ENCODE measurements at regions not wholly inside any gene's neighbourhood (a gene's known extent, or its start where the extent isn't known, plus 50 kb on each side); places are given as distances from the start of the nearest gene placed in this dataset.

DNA sequence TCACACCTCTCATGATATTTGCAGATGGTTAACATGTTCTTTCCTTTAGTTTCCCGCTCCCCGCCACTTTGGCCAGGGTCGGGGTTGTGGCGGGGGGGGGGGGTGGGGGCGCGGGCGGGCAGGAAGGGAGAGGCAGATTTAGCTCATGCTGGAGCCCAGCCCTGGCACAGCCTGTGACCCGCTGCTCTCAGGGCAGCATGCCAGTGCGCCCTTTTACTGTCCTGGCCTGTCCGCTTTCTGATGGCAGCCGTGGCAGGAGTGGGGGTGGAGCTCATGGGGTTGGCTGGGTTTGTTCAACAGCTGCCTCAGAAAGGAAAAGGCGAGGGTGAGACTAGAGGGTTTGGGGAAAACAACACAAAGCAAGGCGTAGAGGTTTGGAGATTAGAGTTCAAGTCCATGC lies 56.1 kb downstream of the TNP1 start:
- no peak overlapping the region for H3K27ac ChIP-seq (ENCODE audit: extremely low read length, insufficient read depth, low read length)
- H3K9ac ChIP-seq (ENCODE audit: insufficient read depth, low read depth, low read length): no peak overlapping the region
- no peak overlapping the region for H3K4me2 ChIP-seq (ENCODE audit: low read depth, low read length)
- intact Hi-C loops (cut with micrococcal nuclease; ENCODE audit: unreplicated experiment): no loop called here
- ChIA-PET POLR2A (no interaction called here), CTCF (ENCODE audit: low intra/inter-chr PET ratio, low total read pairs) (no interaction called here)
- 36% methylated on average over 13 of the region's 13 CpGs for WGBS (ENCODE audit: low lambda C conversion rate)
- DNase-seq (ENCODE audit: low spot score): no peak
- ATAC-seq: no peak
- H3K27me3 ChIP-seq (ENCODE audit: control insufficient read depth in 1 of 2, insufficient read depth in 2 of 2, low read length in 2 of 2): 0 out of 5 replicates have a peak, but pooled peaks cover 0 to 5% of the 10 kb centered on the region in 2 experiments
- H4K20me1 ChIP-seq (ENCODE audit: insufficient read depth, low read length): no peaks in the 10 kb centered on the region
- no peaks in the 10 kb centered on the region for H3K4me1 ChIP-seq (ENCODE audit: insufficient read depth, low read length)
- no peak for FAIRE-seq
- no peaks in the 10 kb centered on the region for H3K79me2 ChIP-seq (ENCODE audit: insufficient read depth, low read length)
- BruUV-seq (replicated peaks): no TSS peak
- H3K9me3 ChIP-seq (ENCODE audit: low read length): no peaks in the 10 kb centered on the region
- H3K4me3 ChIP-seq (replicated peaks in 1 of 3; ENCODE audit: insufficient read depth in 1 of 3, low read depth in 2 of 3, low read length in 3 of 3): no peak overlapping the region
- H3K36me3 ChIP-seq (replicated peaks in 1 of 2; ENCODE audit: control insufficient read depth in 1 of 2, insufficient read depth in 2 of 2, low read length in 2 of 2): no peaks in the 10 kb centered on the region
- no peak overlapping the region for H2AFZ ChIP-seq (ENCODE audit: low read length)
- in situ Hi-C loops (cut with HindIII; ENCODE audit: extremely low pct_ligation_motif_present, low pct_unique_long_range_greater_than_20kb): no loop called here
- no peak for TF ChIP-seq HIC2 (CRISPR knock-in tag; IDR thresholded peaks at IDR 0.05; ENCODE audit: low read depth)
- no peak for TF ChIP-seq ESRRA (CRISPR knock-in tag; IDR thresholded peaks at IDR 0.05; ENCODE audit: low read depth)
- TF ChIP-seq, protein P1, sequence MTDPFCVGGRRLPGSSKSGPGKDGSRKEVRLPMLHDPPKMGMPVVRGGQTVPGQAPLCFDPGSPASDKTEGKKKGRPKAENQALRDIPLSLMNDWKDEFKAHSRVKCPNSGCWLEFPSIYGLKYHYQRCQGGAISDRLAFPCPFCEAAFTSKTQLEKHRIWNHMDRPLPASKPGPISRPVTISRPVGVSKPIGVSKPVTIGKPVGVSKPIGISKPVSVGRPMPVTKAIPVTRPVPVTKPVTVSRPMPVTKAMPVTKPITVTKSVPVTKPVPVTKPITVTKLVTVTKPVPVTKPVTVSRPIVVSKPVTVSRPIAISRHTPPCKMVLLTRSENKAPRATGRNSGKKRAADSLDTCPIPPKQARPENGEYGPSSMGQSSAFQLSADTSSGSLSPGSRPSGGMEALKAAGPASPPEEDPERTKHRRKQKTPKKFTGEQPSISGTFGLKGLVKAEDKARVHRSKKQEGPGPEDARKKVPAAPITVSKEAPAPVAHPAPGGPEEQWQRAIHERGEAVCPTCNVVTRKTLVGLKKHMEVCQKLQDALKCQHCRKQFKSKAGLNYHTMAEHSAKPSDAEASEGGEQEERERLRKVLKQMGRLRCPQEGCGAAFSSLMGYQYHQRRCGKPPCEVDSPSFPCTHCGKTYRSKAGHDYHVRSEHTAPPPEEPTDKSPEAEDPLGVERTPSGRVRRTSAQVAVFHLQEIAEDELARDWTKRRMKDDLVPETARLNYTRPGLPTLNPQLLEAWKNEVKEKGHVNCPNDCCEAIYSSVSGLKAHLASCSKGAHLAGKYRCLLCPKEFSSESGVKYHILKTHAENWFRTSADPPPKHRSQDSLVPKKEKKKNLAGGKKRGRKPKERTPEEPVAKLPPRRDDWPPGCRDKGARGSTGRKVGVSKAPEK (CRISPR knock-in tag; IDR thresholded peaks at IDR 0.05; ENCODE audit: borderline replicate concordance): no peak
- TF ChIP-seq, protein P2, sequence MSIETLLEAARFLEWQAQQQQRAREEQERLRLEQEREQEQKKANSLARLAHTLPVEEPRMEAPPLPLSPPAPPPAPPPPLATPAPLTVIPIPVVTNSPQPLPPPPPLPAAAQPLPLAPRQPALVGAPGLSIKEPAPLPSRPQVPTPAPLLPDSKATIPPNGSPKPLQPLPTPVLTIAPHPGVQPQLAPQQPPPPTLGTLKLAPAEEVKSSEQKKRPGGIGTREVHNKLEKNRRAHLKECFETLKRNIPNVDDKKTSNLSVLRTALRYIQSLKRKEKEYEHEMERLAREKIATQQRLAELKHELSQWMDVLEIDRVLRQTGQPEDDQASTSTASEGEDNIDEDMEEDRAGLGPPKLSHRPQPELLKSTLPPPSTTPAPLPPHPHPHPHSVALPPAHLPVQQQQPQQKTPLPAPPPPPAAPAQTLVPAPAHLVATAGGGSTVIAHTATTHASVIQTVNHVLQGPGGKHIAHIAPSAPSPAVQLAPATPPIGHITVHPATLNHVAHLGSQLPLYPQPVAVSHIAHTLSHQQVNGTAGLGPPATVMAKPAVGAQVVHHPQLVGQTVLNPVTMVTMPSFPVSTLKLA (IDR thresholded peaks at IDR 0.05): no peak
- TF ChIP-seq, protein P3, sequence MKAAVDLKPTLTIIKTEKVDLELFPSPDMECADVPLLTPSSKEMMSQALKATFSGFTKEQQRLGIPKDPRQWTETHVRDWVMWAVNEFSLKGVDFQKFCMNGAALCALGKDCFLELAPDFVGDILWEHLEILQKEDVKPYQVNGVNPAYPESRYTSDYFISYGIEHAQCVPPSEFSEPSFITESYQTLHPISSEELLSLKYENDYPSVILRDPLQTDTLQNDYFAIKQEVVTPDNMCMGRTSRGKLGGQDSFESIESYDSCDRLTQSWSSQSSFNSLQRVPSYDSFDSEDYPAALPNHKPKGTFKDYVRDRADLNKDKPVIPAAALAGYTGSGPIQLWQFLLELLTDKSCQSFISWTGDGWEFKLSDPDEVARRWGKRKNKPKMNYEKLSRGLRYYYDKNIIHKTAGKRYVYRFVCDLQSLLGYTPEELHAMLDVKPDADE (CRISPR knock-in tag; IDR thresholded peaks at IDR 0.05): no peak
- TF ChIP-seq, protein P4, sequence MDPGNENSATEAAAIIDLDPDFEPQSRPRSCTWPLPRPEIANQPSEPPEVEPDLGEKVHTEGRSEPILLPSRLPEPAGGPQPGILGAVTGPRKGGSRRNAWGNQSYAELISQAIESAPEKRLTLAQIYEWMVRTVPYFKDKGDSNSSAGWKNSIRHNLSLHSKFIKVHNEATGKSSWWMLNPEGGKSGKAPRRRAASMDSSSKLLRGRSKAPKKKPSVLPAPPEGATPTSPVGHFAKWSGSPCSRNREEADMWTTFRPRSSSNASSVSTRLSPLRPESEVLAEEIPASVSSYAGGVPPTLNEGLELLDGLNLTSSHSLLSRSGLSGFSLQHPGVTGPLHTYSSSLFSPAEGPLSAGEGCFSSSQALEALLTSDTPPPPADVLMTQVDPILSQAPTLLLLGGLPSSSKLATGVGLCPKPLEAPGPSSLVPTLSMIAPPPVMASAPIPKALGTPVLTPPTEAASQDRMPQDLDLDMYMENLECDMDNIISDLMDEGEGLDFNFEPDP (CRISPR knock-in tag; conservative IDR thresholded peaks at IDR 0.05): no peak
- TF ChIP-seq MEIS2 (CRISPR knock-in tag; IDR thresholded peaks at IDR 0.05): no peak
- TF ChIP-seq NAIF1 (CRISPR knock-in tag; IDR thresholded peaks at IDR 0.05; ENCODE audit: borderline replicate concordance): no peak
- no peak for TF ChIP-seq SP5 (CRISPR knock-in tag; IDR thresholded peaks at IDR 0.05; ENCODE audit: borderline replicate concordance, low read depth)
- no peak for TF ChIP-seq ZNF678 (CRISPR knock-in tag; IDR thresholded peaks at IDR 0.05)
- TF ChIP-seq, protein P5, sequence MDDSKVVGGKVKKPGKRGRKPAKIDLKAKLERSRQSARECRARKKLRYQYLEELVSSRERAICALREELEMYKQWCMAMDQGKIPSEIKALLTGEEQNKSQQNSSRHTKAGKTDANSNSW (CRISPR knock-in tag; IDR thresholded peaks at IDR 0.05; ENCODE audit: borderline replicate concordance): no peak
- TF ChIP-seq NFYC (CRISPR knock-in tag; IDR thresholded peaks at IDR 0.05): no peak
- TF ChIP-seq ZBTB2 (CRISPR knock-in tag; IDR thresholded peaks at IDR 0.05; ENCODE audit: low read depth): no peak
- no peak for TF ChIP-seq JARID2 (CRISPR knock-in tag; IDR thresholded peaks at IDR 0.05; ENCODE audit: insufficient replicate concordance)
- no peak for TF ChIP-seq SIN3B (IDR thresholded peaks at IDR 0.05; ENCODE audit: low read length)

All from HepG2 (cell line).